H1 (cell line): ENCODE measurements at regions not wholly inside any gene's neighbourhood (a gene's known extent, or its start where the extent isn't known, plus 50 kb on each side); places are given as distances from the start of the nearest gene placed in this dataset.

Experiments
- CTCF ChIA-PET: fragments of 300-600 bp; sonication (Branson Sonifier 250); formaldehyde crosslinking; loops from one replicate; lab custom pipeline; 2021; ENCODE audit not compliant: partially characterized antibody; lab: Charles Lee
- POLR2A ChIA-PET: fragments of 300-600 bp; sonication (Branson Sonifier 250); formaldehyde crosslinking; loops from one replicate; lab custom pipeline; 2021; ENCODE audit warnings: inconsistent platforms; ENCODE audit not compliant: partially characterized antibody; lab: Charles Lee
- DNase-seq, 2 experiments: peaks; one replicate each; pipeline versions ENCODE4 v3.0.0 to v3.0.0-alpha.2; 2010 to 2022; ENCODE audit warnings: low spot score in 2 of 2, low read depth in 1 of 2, mixed read lengths in 1 of 2
- FAIRE-seq: peaks from 2 replicates; lab custom pipeline; 2011; peaks lifted over from hg19 to GRCh38; lab: Jason Lieb, UNC
- H2AFZ ChIP-seq: 2 replicates; pipeline ENCODE4 v1.8.1; 2012; ENCODE audit warnings: low read length, inconsistent platforms
- H2AK5ac ChIP-seq: 2 replicates; pipeline ENCODE4 v1.6.1; 2013; ENCODE audit warnings: low read depth, low read length
- H2BK120ac ChIP-seq: replicated peaks from 2 replicates; pipeline ENCODE3; 2013; ENCODE audit warnings: low read depth, low read length, inconsistent platforms
- H2BK12ac ChIP-seq: 2 replicates; pipeline ENCODE4 v1.6.1; 2013; ENCODE audit warnings: low read depth, low read length
- H2BK15ac ChIP-seq: 2 replicates; pipeline ENCODE4 v1.6.1; 2013; ENCODE audit warnings: low read length
- H2BK20ac ChIP-seq: 2 replicates; pipeline ENCODE4 v1.6.1; 2013; ENCODE audit warnings: low read length
- H2BK5ac ChIP-seq: 2 replicates; pipeline ENCODE4 v1.6.1; 2013; ENCODE audit warnings: low read depth, low read length
- H3K14ac ChIP-seq: 2 replicates; pipeline ENCODE4 v1.6.1; 2013; ENCODE audit warnings: inconsistent platforms; ENCODE audit not compliant: insufficient read length
- H3K18ac ChIP-seq: 2 replicates; pipeline ENCODE4 v1.6.1; 2013; ENCODE audit warnings: low read length; ENCODE audit errors: extremely low read depth
- H3K23ac ChIP-seq: 2 replicates; pipeline ENCODE4 v1.6.1; 2013; ENCODE audit warnings: inconsistent platforms; ENCODE audit not compliant: insufficient read length
- H3K23me2 ChIP-seq: 2 replicates; pipeline ENCODE4 v1.6.1; 2013; ENCODE audit warnings: low read depth, low read length
- H3K27ac ChIP-seq: 2 replicates; pipeline ENCODE4 v1.6.1; 2011; ENCODE audit warnings: low read depth, low read length, inconsistent platforms
- H3K27me3 ChIP-seq, 4 experiments: replicated peaks in 1 of 4; 1 replicate in 1 of 4; 2 replicates in 3 of 4; pipeline versions ENCODE4 v1.6.1 to v1.8.1; 2011 to 2013; ENCODE audit warnings: low read length in 3 of 4, mild to moderate bottlenecking in 3 of 4, inconsistent platforms in 2 of 4, mixed read lengths in 2 of 4, moderate library complexity in 1 of 4; ENCODE audit not compliant: control insufficient read depth in 3 of 4, insufficient read depth in 3 of 4; ENCODE audit errors: extremely low read depth in 1 of 4
- H3K36me3 ChIP-seq, 4 experiments: 2 replicates each; pipeline versions ENCODE4 v1.6.1 to v1.8.1; 2011 to 2013; ENCODE audit warnings: mild to moderate bottlenecking in 4 of 4, low read length in 3 of 4, moderate library complexity in 2 of 4, control low read depth in 1 of 4, inconsistent platforms in 1 of 4; ENCODE audit not compliant: insufficient read depth in 4 of 4, control insufficient read depth in 2 of 4
- H3K4ac ChIP-seq: replicated peaks from 2 replicates; pipeline ENCODE3; 2013; ENCODE audit warnings: low read length, low read depth, mixed read lengths, inconsistent platforms; ENCODE audit not compliant: insufficient read length
- H3K4me1 ChIP-seq, 4 experiments: replicated peaks in 1 of 4; 1 replicate in 1 of 4; 2 replicates in 3 of 4; pipeline versions ENCODE4 v1.6.1 to v1.8.1; 2011 to 2013; ENCODE audit warnings: low read length in 3 of 4, inconsistent platforms in 2 of 4, mixed read lengths in 1 of 4; ENCODE audit not compliant: insufficient read depth in 4 of 4, control insufficient read depth in 3 of 4
- H3K4me2 ChIP-seq, 2 experiments: 2 replicates each; pipeline versions ENCODE4 v1.6.1 to v1.8.1; 2011 to 2013; ENCODE audit warnings: low read depth in 2 of 2, low read length in 2 of 2, control low read depth in 1 of 2, inconsistent platforms in 1 of 2, mild to moderate bottlenecking in 1 of 2; ENCODE audit not compliant: insufficient read depth in 1 of 2
- H3K4me3 ChIP-seq, 4 experiments: fragments of 200-600, 300-600 bp in 1 of 4; sonication (generic), shearing (Covaris generic), sonication (Bioruptor Twin) in 1 of 4; 2 replicates each; pipeline versions ENCODE4 v1.5.1 to v1.8.1; 2011 to 2016; ENCODE audit warnings: low read length in 4 of 4, low read depth in 3 of 4, control low read depth in 2 of 4, inconsistent platforms in 2 of 4, mild to moderate bottlenecking in 2 of 4, mixed read lengths in 1 of 4, moderate library complexity in 1 of 4; ENCODE audit not compliant: insufficient read depth in 2 of 4; ENCODE audit errors: extremely low read depth in 1 of 4
- H3K56ac ChIP-seq: replicated peaks from 2 replicates; pipeline ENCODE3; 2013; ENCODE audit warnings: low read depth, mild to moderate bottlenecking, mixed read lengths, low read length, inconsistent platforms; ENCODE audit not compliant: insufficient read length
- H3K79me1 ChIP-seq: 2 replicates; pipeline ENCODE4 v1.6.1; 2013; ENCODE audit warnings: low read depth, low read length, control low read depth
- H3K79me2 ChIP-seq, 2 experiments: 2 replicates each; pipeline versions ENCODE4 v1.6.1 to v1.8.1; 2012 to 2013; ENCODE audit warnings: low read length in 2 of 2, mild to moderate bottlenecking in 2 of 2, inconsistent platforms in 1 of 2; ENCODE audit not compliant: insufficient read depth in 2 of 2, control insufficient read depth in 1 of 2
- H3K9ac ChIP-seq, 4 experiments: replicated peaks in 1 of 4; 1 replicate in 1 of 4; 2 replicates in 3 of 4; pipeline versions ENCODE4 v1.6.1 to v1.8.1; 2011 to 2013; ENCODE audit warnings: low read depth in 3 of 4, low read length in 3 of 4, control low read depth in 2 of 4, mild to moderate bottlenecking in 2 of 4, moderate library complexity in 2 of 4, inconsistent platforms in 1 of 4; ENCODE audit errors: extremely low read depth in 1 of 4
- H3K9me3 ChIP-seq, 2 experiments: 2 replicates each; pipeline versions ENCODE4 v1.6.1 to v1.8.1; 2012 to 2013; ENCODE audit warnings: mild to moderate bottlenecking in 2 of 2, moderate library complexity in 2 of 2, control low read depth in 1 of 2, inconsistent platforms in 1 of 2, low read depth in 1 of 2, low read length in 1 of 2, mixed read lengths in 1 of 2; ENCODE audit not compliant: insufficient read depth in 2 of 2
- H4K20me1 ChIP-seq, 2 experiments: replicated peaks in 1 of 2; 2 replicates each; pipeline versions ENCODE3 to v1.8.1; 2011 to 2013; ENCODE audit warnings: inconsistent platforms in 2 of 2, low read length in 2 of 2, mild to moderate bottlenecking in 1 of 2; ENCODE audit not compliant: insufficient read depth in 2 of 2, control insufficient read depth in 1 of 2
- H4K5ac ChIP-seq: 2 replicates; pipeline ENCODE4 v1.6.1; 2013; ENCODE audit warnings: low read length, low read depth, mixed read lengths, inconsistent platforms; ENCODE audit not compliant: insufficient read length
- H4K8ac ChIP-seq: 2 replicates; pipeline ENCODE4 v1.8.0; 2013; ENCODE audit warnings: mild to moderate bottlenecking, moderate library complexity, low read length, inconsistent platforms; ENCODE audit not compliant: insufficient read depth; ENCODE audit errors: extremely low read depth
- H4K91ac ChIP-seq: replicated peaks from 2 replicates; pipeline ENCODE3; 2013; ENCODE audit warnings: low read length, mixed read lengths, inconsistent platforms; ENCODE audit not compliant: insufficient read length
- BCL11A ChIP-seq, 2 experiments: IDR thresholded peaks; one replicate each; pipeline ENCODE4 v1.6.1; 2011; ENCODE audit warnings: low read depth in 2 of 2, low read length in 2 of 2, mild to moderate bottlenecking in 2 of 2
- CHD1 ChIP-seq: IDR thresholded peaks from 2 replicates; pipeline ENCODE4 v1.6.1; 2012; ENCODE audit warnings: low read depth, low read length, improper control_type of control experiment
- FOSL1 ChIP-seq: IDR thresholded peaks from 2 replicates; pipeline ENCODE4 v1.6.1; 2011; ENCODE audit warnings: mild to moderate bottlenecking, low read depth, low read length, moderate library complexity; ENCODE audit not compliant: insufficient read depth
- GABPA ChIP-seq: IDR thresholded peaks from 2 replicates; pipeline ENCODE4 v1.6.1; 2011; ENCODE audit warnings: mild to moderate bottlenecking, low read length, moderate library complexity, borderline replicate concordance; ENCODE audit not compliant: insufficient read depth
- HDAC6 ChIP-seq: IDR thresholded peaks from one replicate; pipeline ENCODE4 v1.7.1; 2012; ENCODE audit warnings: low read depth, mild to moderate bottlenecking, inconsistent platforms, low read length, moderate library complexity
- KDM4A ChIP-seq: IDR thresholded peaks from one replicate; pipeline ENCODE4 v1.7.1; 2012; ENCODE audit warnings: low read depth, mild to moderate bottlenecking, moderate library complexity, low read length, inconsistent platforms; ENCODE audit not compliant: severe bottlenecking
- PHF8 ChIP-seq: fragments of 200-600 bp; sonication (generic); conservative IDR thresholded peaks from 2 replicates; pipeline ENCODE4 v1.7.1; 2012; ENCODE audit warnings: low read depth, mild to moderate bottlenecking, inconsistent platforms, low read length, moderate library complexity
- POU5F1 ChIP-seq: IDR thresholded peaks from 2 replicates; pipeline ENCODE4 v1.6.1; 2011; ENCODE audit warnings: low read depth, mild to moderate bottlenecking, low read length, moderate library complexity
- RFX5 ChIP-seq: IDR thresholded peaks from 2 replicates; pipeline ENCODE4 v1.6.1; 2011; ENCODE audit warnings: low read depth, low read length, improper control_type of control experiment, borderline replicate concordance
- SUZ12 ChIP-seq: fragments of 200-600 bp; sonication (generic); IDR thresholded peaks from 2 replicates; pipeline ENCODE4 v1.6.1; 2012; ENCODE audit warnings: mild to moderate bottlenecking, inconsistent platforms, low read length, moderate library complexity, mixed read lengths
- YY1 ChIP-seq: IDR thresholded peaks from 2 replicates; pipeline ENCODE4 v1.6.1; 2011; ENCODE audit warnings: low read depth, mild to moderate bottlenecking, low read length
- WGBS, 2 experiments: shearing (Covaris generic) in 1 of 2; methylation state at CpG; one replicate each; pipeline versions ENCODE4 v1.1.6 to v1.1.7; 2013 to 2015; ENCODE audit warnings: low lambda C conversion rate in 2 of 2, mixed read lengths in 2 of 2, inconsistent platforms in 1 of 2, low coverage in 1 of 2, missing lambda C conversion rate in 1 of 2; ENCODE audit not compliant: insufficient replicate concordance in 2 of 2, insufficient coverage in 1 of 2, insufficient read length in 1 of 2; ENCODE audit errors: extremely low coverage in 1 of 2, missing lambda C conversion rate in 1 of 2; 5-methylcytosine and 5-hydroxymethylcytosine counted together
- TF ChIP-seq, protein P1 (sequence below): IDR thresholded peaks from 2 replicates; pipeline ENCODE4 v1.6.1; 2011; ENCODE audit warnings: low read depth, mild to moderate bottlenecking, low read length; ENCODE audit not compliant: insufficient read depth

DNA sequence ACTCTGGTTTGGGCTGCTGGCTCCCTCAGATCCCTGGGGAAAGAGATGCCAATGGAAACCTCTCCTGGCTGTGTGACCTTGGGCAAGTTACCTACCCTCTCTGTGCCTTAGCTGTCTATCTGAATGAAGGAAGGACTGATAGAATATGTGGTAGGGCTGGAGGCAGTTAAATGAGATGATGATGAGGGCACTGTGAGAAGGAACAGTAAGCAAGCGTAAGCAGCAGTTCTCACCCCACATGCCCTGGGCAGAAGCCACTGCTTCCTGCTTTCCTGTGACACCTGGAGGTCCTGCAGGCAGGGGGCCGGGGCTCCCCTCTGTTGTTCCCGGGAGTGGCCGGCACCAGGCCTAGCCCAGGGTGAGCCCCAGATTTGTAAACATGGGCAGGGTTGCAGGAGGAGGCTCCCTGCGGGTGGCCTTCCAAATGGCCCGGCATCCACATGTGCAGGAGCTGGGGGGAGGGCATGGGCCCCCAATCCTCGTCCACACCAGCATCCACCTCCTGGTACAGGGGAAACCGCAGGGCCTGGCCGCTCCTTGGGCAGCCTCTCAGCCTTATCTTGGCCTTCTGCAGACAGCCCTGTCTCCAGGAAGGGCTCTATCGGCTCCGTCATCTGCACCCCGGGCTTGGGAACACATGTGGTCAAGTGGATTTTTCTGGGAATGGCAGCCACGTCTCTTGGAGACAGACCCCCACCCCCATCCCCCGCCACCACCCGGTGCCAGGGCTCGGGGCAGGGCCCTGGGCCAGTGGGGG is 235.6 kb upstream of the GSE1 start:
- H4K5ac ChIP-seq = no peak overlapping the region
- H3K27me3 ChIP-seq = no peaks in the 10 kb centered on the region; a peak in 1 of 7 replicates
- H2BK5ac ChIP-seq = no peak overlapping the region
- H3K23ac ChIP-seq = no peak overlapping the region
- no peak overlapping the region for H3K56ac ChIP-seq
- no peaks in the 10 kb centered on the region for H3K36me3 ChIP-seq
- peaks cover 4% of the 10 kb centered on the region for H3K79me1 ChIP-seq
- H3K4me1 ChIP-seq = peaks cover 0 to 1% (median 0%) of the 10 kb centered on the region in 4 experiments; a peak in 3 of 7 replicates
- H4K20me1 ChIP-seq = peaks cover 4 to 7% of the 10 kb centered on the region in 2 experiments
- H2BK20ac ChIP-seq = no peak overlapping the region
- H3K9ac ChIP-seq = no peak overlapping the region
- no peak overlapping the region for H4K91ac ChIP-seq
- H4K8ac ChIP-seq = no peak overlapping the region
- no peak overlapping the region for H2AK5ac ChIP-seq
- WGBS, 2 experiments = 80% methylated on average over 9 of the region's 16 CpGs; no CpG with 5 or more reads in 1 of the 2 experiments
- no peak overlapping the region for H2BK120ac ChIP-seq
- H3K4me2 ChIP-seq = no peak overlapping the region
- DNase-seq (no peak), FAIRE-seq (no peak)
- no peak overlapping the region for H2BK12ac ChIP-seq
- no peak overlapping the region for H3K4me3 ChIP-seq
- H3K79me2 ChIP-seq = no peaks in the 10 kb centered on the region
- ChIA-PET POLR2A (interaction anchor here (0.6 kb wide), 1 partner anchor 9 kb away, joined by 3 read pairs; no protein-coding TSS in a partner anchor), CTCF (interaction anchor here (1.0 to 10.2 kb wide), 5 partner anchors 8 to 30 kb away, joined by 3 to 78 read pairs (median 4); no protein-coding TSS in a partner anchor)
- no peak overlapping the region for H2BK15ac ChIP-seq
- peaks cover 1% of the 10 kb centered on the region for H3K23me2 ChIP-seq
- no peak overlapping the region for H3K14ac ChIP-seq
- H3K4ac ChIP-seq = no peak overlapping the region
- H3K27ac ChIP-seq = no peak overlapping the region
- no peaks in the 10 kb centered on the region for H3K9me3 ChIP-seq
- no peak overlapping the region for H3K18ac ChIP-seq
- H2AFZ ChIP-seq = no peak overlapping the region
- TF ChIP-seq FOSL1 (no peak), PHF8 (no peak), BCL11A (IDR thresholded peaks at IDR 0.05; ENCODE audit: low read depth in 2 of 2, low read length in 2 of 2) (no peak), GABPA (no peak), RFX5 (no peak), SUZ12 (no peak), CHD1 (no peak), HDAC6 (no peak), KDM4A (no peak), POU5F1 (no peak), YY1 (no peak)
- TF ChIP-seq, protein P1, sequence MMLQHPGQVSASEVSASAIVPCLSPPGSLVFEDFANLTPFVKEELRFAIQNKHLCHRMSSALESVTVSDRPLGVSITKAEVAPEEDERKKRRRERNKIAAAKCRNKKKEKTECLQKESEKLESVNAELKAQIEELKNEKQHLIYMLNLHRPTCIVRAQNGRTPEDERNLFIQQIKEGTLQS = no peak
